OCI-LY3 (cell line): ENCODE measurements at regions not wholly inside any gene's neighbourhood (a gene's known extent, or its start where the extent isn't known, plus 50 kb on each side); places are given as distances from the start of the nearest gene placed in this dataset.

Source experiments
- H2AFZ ChIP-seq: fragments of 200-600, 300-600 bp; shearing (Covaris generic); 2 replicates; pipeline ENCODE4 v1.6.0; 2014; ENCODE audit warnings: antibody characterized with exemption, low read depth, low read length
- H3K27ac ChIP-seq: fragments of 200-600, 300-600 bp; sonication (generic); 2 replicates; pipeline ENCODE4 v1.5.1; 2014; ENCODE audit warnings: mild to moderate bottlenecking, low read length, moderate library complexity, mixed read lengths
- H3K27me3 ChIP-seq: fragments of 200-600, 300-600 bp; sonication (generic); 2 replicates; pipeline ENCODE4 v1.6.1; 2014; ENCODE audit warnings: low read depth, low read length, mixed read lengths
- H3K36me3 ChIP-seq: fragments of 200-600, 300-600 bp; sonication (generic); replicated peaks from 2 replicates; pipeline ENCODE3; 2014; ENCODE audit warnings: low read depth, low read length, mixed read lengths
- H3K4me1 ChIP-seq: fragments of 300-600, 200-600 bp; sonication (generic); 2 replicates; pipeline ENCODE4 v1.6.1; 2014; ENCODE audit warnings: low read length, mixed read lengths
- H3K4me2 ChIP-seq: fragments of 200-600, 300-600 bp; sonication (generic); 2 replicates; pipeline ENCODE4 v1.6.1; 2014; ENCODE audit warnings: low read length, mixed read lengths
- H3K4me3 ChIP-seq: fragments of 300-600, 200-600 bp; sonication (generic); 2 replicates; pipeline ENCODE4 v1.5.1; 2014; ENCODE audit warnings: antibody characterized with exemption, mild to moderate bottlenecking, low read length, moderate library complexity
- H3K79me2 ChIP-seq: fragments of 300-600, 200-600 bp; shearing (Covaris generic); 2 replicates; pipeline ENCODE4 v1.6.1; 2014; ENCODE audit warnings: mild to moderate bottlenecking, low read length, mixed read lengths
- H3K9ac ChIP-seq: fragments of 300-600, 200-600 bp; shearing (Covaris generic); 2 replicates; pipeline ENCODE4 v1.6.0; 2014; ENCODE audit warnings: mild to moderate bottlenecking, low read length, moderate library complexity
- H3K9me3 ChIP-seq: fragments of 200-600, 300-600 bp; shearing (Covaris generic); 2 replicates; pipeline ENCODE4 v1.6.1; 2014; ENCODE audit warnings: low read length, mixed read lengths; ENCODE audit not compliant: insufficient read depth
- H4K20me1 ChIP-seq: fragments of 200-600, 300-600 bp; sonication (generic); 2 replicates; pipeline ENCODE4 v1.6.1; 2016; ENCODE audit warnings: low read length, mixed read lengths; ENCODE audit not compliant: insufficient read depth
- EZH2phosphoT487 ChIP-seq: fragments of 200-600 bp; shearing (Covaris generic); IDR thresholded peaks from 2 replicates; pipeline ENCODE4 v1.6.1; 2018; ENCODE audit warnings: antibody characterized with exemption, mixed run types, low read depth
- TF ChIP-seq, protein P1 (sequence below): fragments of 200-600, 300-600 bp; sonication (generic); IDR thresholded peaks from 2 replicates; pipeline ENCODE4 v1.5.1; 2014; ENCODE audit warnings: antibody characterized with exemption, low read length, low read depth

- Histone ChIP-seq H3K4me3 (no peak overlapping the region), H3K79me2 (no peaks in the 10 kb centered on the region), H3K4me2 (no peak overlapping the region), H3K4me1 (peaks cover 25% of the 10 kb centered on the region), H3K9ac (no peak overlapping the region), H2AFZ (no peak overlapping the region), H3K36me3 (no peaks in the 10 kb centered on the region), H3K27me3 (no peaks in the 10 kb centered on the region), H4K20me1 (no peaks in the 10 kb centered on the region), H3K9me3 (no peaks in the 10 kb centered on the region), H3K27ac (no peak overlapping the region)
- TF ChIP-seq, protein P1, sequence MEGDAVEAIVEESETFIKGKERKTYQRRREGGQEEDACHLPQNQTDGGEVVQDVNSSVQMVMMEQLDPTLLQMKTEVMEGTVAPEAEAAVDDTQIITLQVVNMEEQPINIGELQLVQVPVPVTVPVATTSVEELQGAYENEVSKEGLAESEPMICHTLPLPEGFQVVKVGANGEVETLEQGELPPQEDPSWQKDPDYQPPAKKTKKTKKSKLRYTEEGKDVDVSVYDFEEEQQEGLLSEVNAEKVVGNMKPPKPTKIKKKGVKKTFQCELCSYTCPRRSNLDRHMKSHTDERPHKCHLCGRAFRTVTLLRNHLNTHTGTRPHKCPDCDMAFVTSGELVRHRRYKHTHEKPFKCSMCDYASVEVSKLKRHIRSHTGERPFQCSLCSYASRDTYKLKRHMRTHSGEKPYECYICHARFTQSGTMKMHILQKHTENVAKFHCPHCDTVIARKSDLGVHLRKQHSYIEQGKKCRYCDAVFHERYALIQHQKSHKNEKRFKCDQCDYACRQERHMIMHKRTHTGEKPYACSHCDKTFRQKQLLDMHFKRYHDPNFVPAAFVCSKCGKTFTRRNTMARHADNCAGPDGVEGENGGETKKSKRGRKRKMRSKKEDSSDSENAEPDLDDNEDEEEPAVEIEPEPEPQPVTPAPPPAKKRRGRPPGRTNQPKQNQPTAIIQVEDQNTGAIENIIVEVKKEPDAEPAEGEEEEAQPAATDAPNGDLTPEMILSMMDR = no peak
- TF ChIP-seq EZH2phosphoT487 = no peak
Observed at GRCh38 chr5:4804691-4805360, 335.3 kb upstream of the ADAMTS16 start.

DNA sequence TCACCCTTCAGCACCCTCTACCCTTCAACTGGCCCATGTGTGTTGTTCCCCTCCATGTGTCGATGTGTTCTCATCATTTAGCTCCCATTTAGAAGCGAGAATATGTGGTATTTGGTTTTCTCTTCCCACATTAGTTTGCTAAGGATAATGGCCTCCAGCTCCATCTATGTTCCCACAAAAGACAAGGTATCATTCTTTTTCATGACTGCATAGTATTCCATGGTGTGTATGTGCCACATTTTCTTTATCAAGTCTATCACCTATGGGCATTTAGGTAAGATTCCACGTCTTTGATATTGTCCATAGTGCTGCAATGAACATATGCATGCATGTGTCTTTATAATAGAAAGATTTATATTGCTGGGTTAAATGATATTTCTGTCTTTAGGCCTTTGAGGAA, 325.1 kb upstream of the ADAMTS16 start:
- H3K27me3 ChIP-seq = no peaks in the 10 kb centered on the region

DNA sequence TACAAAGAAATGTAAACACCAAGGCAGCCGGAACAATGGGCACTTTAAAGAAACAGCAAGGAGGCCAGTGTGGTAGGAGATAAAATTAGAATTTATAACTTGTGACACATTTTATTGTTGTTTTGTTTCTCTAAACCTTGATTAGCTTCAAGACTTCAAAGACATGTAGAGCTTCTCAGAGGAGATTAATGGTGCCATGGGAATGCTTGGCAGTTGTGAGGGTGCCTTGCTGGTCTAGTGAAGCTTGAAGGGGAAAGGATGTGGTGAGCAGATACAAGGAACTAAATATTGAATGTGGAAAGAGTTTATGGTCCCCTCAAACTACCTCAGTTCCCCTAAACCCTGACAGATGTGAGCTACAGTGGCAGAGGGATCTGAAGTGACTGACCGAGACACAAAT, 322.4 kb upstream of the ADAMTS16 start:
- no peaks in the 10 kb centered on the region for H3K36me3 ChIP-seq
- H3K27me3 ChIP-seq = no peaks in the 10 kb centered on the region
- no peak overlapping the region for H3K27ac ChIP-seq
- H3K9me3 ChIP-seq = no peaks in the 10 kb centered on the region
- TF ChIP-seq EZH2phosphoT487 = no peak
- TF ChIP-seq, protein P1 = no peak
- H3K79me2 ChIP-seq = no peaks in the 10 kb centered on the region
- H3K4me3 ChIP-seq = no peak overlapping the region
- no peak overlapping the region for H3K9ac ChIP-seq
- no peak overlapping the region for H3K4me2 ChIP-seq
- H3K4me1 ChIP-seq = no peaks in the 10 kb centered on the region
- H2AFZ ChIP-seq = no peak overlapping the region
- no peaks in the 10 kb centered on the region for H4K20me1 ChIP-seq

More for the DNA sequence above, 325.1 kb upstream of the ADAMTS16 start:
- Histone ChIP-seq H4K20me1 (no peaks in the 10 kb centered on the region), H2AFZ (no peak overlapping the region), H3K79me2 (no peaks in the 10 kb centered on the region), H3K4me3 (no peak overlapping the region), H3K9ac (no peak overlapping the region), H3K36me3 (no peaks in the 10 kb centered on the region), H3K27ac (no peak overlapping the region), H3K9me3 (no peaks in the 10 kb centered on the region), H3K4me1 (no peaks in the 10 kb centered on the region), H3K4me2 (no peak overlapping the region)
- TF ChIP-seq EZH2phosphoT487 = no peak
- TF ChIP-seq, protein P1 = no peak

DNA sequence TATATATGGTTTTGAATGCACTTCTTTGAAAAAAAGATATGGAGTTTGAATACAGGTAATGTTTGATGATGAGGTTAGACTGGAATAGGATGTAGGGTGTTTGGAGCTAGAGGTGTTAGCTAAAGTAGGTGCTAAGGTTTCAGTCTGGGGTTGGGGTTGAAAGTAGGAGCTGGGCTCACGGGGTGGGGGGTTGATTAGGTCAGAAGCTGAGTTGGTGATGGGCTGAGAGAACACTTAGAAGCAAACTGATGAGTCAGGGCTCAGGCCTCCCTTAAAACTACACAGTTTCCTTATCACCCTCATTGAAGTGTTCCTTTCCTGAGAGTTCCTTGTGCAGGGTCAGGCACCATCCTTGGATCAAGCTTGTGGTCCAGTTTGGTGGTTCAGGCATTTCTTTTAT, 308.8 kb upstream of the ADAMTS16 start:
- no peak overlapping the region for H3K4me2 ChIP-seq
- H3K4me3 ChIP-seq = no peak overlapping the region
- no peaks in the 10 kb centered on the region for H3K79me2 ChIP-seq
- H4K20me1 ChIP-seq = no peaks in the 10 kb centered on the region
- H3K27me3 ChIP-seq = no peaks in the 10 kb centered on the region
- no peaks in the 10 kb centered on the region for H3K9me3 ChIP-seq
- H2AFZ ChIP-seq = no peak overlapping the region
- no peaks in the 10 kb centered on the region for H3K36me3 ChIP-seq
- TF ChIP-seq EZH2phosphoT487 = no peak
- TF ChIP-seq, protein P1 = no peak
- H3K4me1 ChIP-seq = no peaks in the 10 kb centered on the region
- H3K9ac ChIP-seq = no peak overlapping the region
- no peak overlapping the region for H3K27ac ChIP-seq
